ENCODE measurements at regions not wholly inside any gene's neighbourhood (a gene's known extent, or its start where the extent isn't known, plus 50 kb on each side); places are given as distances from the start of the nearest gene placed in this dataset.

DNA sequence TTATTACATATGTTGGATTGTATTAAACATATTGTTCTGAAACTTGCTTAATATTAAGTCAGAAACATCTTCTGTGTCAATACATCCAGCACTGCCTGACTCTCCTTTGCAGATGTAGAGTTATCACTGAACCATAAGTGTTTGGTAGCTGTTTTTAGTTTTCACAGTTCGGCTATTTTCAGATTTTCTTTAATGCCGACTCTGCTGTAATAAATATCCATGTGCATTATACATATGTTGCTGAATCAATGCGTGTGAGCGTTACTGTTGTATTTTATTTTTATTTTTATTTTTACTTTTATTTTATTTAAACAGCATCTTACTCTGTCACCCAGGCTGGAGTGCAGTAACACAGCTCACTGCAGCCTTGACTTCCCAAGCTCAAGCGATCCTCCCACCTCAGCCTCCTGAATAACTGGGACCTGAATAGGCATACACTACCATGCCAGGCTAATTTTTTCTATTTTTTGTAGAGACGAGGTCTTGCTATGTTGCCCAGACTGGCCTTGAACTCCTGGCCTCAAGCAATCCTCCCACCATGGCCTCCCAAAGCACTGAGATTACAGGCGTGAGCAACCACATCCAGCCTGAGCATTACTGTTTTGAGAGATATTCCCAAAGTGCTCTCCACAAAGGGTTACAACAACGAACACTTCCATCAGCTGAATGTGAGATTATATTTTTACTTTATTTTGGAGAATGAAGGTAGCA, 50.7 kb upstream of the NOCT start:
- no peak for DNase-seq (ENCODE audit: low spot score)

DNA sequence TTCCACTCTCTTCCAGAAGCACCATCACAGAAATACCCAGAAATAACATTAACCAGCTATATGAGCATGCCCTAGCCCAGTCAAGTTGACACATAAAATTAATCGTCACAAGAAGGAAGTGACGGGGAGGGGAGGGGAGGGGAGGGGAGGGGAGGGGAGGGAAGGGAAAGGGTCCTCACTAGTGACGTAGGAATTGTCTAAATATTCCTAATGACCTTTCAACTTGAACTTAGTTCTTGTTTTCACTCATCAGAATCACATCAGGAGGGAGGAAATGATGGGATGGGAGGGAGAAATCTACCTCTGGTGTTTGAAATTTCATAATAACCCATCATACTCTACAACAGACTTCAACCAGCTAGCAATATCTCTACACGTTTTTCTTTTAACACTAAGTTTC, 52.2 kb upstream of the NOCT start:
- no peak for DNase-seq (ENCODE audit: low spot score)

DNA sequence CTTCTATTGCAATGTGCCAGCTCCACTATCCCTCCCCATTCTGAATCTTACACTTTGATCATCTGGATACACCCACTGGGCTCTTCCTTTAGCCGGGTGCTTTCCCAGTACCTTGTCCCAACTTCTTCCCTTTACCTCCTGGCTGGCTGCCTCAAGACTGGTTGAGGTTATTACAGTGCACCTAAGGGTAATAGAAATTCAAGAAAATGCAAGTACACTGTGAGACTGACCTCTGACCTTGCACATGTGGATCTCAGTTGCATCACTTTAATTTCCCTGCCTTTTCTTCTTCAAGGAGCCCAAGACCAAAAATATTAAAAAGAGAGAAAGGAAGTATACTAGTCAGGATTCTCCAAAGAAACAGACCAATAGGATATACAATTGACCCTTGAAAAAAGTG, 53.9 kb upstream of the NOCT start:
- no peak for DNase-seq (ENCODE audit: low spot score)

DNA sequence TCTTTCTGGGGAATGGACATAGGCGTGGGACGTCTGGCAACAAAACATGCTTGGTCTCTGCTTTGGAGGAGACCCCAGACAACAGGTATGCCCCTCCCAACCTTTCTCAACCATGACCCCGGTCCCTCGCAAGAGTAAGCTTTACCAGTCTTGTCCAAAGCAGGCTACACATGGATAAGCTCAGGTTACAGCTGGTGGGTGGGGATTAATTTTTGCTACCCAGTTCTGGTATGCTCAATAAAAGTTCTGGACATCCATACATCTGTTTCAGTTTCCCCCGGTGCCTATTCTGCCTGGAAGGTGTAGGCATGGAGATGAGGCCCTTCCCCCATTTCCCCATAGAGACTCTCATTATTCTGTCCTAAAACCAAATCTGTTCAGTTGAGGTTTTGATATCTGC, 54.5 kb upstream of the NOCT start:
- DNase-seq (ENCODE audit: low spot score): no peak

DNA sequence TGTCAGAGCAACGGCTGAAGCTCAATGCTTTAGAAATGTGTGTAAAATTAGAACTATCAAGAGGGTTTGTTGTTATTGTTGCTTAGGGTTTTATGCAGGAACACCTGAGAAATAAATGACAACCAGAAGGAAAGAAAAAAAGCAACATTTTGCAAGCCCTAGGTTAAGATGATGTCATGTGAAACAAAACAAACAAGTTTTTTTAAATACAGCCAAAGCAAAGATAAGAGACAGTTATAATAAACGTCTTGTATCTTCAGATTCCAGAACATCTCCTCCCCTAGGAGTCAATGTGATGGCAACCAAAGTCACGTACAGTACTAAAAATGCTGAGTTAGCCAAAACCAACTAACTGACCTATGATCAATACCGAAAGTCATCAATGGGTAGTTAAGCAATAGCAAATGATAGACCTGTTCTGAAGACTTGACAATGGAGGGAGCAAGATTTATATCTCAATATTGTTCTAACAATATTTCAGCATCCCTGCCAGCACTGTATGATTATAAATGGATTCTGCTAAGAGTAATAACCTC, 55.3 kb upstream of the NOCT start:
- DNase-seq (ENCODE audit: low spot score): no peak

DNA sequence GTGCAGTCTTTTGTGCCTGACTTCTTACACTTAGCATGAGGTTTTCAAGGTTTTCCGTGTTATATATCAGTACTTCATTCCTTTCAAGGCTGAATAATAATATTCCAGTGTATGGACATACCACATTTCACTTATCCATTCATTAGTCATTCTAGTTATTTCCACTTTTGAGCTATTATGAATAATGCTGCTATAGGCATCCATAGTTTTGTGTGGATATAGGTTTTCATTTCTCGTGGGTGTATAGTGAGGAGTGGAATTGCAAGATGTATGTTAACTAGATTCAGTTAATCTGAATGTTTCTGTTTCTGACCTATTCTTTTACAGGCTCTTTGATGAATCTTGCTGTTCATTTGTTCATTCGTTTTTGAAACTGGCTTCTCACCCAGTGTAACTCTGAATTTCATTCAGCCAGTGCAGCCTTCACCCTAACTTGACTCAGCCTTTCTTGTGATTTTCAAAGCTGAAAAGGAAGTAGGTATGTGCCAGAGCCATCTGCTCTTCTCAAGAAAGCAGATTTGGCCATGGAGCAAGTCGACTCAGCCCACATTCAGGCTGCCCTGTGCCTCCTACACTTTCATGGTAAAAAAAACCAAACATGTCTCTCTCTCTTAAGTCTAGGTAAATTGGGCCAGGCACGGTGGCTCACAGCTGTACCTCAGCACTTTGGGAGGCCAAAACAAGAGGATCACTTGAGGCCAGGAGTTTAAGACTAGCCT, 56.3 kb upstream of the NOCT start:
- DNase-seq (ENCODE audit: low spot score): no peak

DNA sequence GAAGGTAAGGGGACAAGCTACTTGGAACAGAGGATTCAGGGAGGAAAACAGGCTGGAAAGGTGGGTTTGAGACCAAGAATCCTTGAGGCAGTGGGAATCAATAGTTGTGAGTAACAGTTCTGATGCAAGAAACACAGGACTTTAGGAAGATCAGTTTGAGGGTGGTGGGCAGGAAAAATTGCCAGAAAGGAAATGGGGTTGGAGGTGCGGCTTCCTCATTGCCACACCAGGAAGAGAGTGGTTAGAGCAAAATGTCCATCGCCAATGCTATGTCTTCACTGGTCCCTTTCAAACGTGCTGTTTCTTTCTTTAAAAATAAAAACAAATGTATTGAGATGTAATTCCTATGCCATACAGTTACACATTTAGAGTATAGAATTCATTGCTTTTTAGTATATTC, 57.1 kb upstream of the NOCT start:
- no peak for DNase-seq (ENCODE audit: low spot score)

DNA sequence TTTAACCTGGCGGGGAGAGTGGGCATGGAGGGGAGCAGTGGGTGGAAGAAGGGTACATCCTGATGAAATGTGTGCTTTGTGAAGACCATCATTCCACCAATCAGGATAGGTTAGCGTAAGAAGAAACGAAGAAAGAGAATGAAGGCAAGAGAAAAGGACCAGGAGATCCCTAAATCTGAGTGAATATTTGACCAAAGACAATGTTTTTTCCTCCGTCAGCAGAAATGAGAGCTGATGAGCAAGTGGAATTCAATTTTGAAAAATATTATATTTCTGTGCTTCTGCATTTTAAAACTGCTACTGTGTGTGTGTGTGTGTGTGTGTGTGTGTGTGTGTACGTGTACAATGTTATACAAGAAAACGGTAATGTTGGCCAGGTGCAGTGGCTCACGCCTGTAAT, 58.3 kb upstream of the NOCT start:
- DNase-seq (ENCODE audit: low spot score): no peak

DNA sequence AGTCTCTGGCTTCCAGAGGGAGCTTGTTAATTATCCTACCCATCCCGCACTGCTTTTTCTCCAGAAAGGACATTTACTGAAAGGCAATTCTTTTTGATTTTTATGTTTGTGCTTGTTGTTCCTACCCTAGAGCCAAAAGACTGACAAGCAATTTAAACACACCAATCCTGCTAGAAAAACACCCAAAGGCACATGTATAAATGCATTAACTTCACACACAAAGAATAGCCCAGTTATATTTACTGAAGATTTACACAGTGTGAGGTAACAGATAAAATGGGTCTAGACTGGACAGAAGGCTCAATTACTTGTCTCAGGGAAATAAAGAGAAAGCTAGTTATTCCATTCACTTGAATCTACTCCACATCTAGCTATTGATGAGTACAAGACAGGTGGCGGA, 61.2 kb upstream of the NOCT start:
- DNase-seq (ENCODE audit: low spot score): no peak

DNA sequence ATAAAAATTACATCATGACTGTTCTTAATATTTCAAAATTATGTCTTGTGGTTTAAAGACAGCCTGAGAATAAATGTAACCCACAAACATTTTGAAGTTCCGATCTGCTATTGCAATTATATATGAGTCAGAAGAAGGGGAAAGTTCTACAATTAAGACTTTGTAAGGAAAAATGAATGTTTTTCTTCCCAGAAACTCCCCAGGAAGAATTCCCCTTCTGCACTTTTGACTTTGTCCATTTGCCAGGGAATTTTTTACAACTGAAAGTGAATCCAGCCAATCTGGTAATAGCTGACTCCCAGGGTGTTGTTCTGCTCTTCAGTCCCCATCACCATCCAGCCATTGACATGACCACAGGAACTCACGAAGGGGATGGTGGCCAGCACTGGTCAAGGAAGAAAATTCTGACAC, 61.6 kb upstream of the NOCT start:
- DNase-seq (ENCODE audit: low spot score): no peak

DNA sequence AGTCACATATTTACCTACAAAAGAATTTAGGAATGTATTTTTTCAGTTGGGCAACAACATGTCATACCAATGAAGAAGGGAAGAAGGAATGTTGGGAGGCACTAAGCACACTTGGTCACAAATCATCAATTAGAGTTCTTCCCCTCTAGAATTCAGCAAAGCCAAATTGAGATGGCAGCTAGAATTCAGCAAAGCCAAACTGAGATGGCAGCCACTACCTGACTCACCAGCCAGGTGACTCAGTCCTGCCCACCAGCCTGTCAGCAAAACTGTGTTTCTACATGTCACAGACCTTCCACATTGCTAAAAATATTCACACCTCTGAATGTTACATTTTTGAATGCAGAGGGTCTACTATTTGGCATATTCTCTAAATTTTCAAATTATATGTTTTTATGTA, 63.2 kb upstream of the NOCT start:
- no peak for DNase-seq (ENCODE audit: low spot score)

DNA sequence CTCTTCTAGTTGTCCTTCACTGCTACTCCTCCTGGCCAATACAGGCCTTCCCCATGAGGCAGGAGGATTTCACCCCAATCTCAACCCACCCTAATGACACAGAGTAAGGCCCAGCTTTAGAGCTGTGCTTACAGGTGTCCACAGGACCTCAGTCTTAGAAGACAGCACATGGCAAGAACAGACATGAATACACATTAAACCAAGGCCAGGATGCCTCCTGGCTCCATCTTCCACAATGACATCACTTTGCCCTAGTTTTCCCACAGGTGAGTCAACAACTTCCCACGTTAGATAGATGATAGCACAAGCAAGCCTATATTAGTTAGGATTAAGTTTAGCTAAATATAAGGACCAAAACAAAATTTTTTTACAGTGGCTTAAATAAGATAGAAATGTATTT, 63.8 kb upstream of the NOCT start:
- DNase-seq (ENCODE audit: low spot score): no peak

DNA sequence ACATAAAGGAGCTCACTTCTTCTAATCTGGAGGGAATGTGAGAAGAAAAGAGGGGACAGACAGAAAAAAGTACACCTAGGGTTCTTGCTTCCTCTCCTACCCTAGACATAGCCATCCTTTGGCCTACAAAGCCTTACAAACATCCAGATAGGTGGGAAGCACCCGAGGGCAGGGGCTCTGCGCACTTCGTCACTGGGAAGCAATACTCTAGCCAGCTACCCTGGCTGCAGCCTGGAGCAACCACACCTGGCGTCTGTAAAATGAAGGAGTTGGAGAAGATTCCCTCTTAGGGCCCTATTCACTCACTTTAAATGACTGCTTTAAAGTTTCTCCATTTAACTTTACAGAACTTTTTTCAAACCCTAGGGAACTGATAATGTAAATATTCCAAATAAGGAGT, 65.7 kb upstream of the NOCT start:
- no peak for DNase-seq (ENCODE audit: low spot score)

DNA sequence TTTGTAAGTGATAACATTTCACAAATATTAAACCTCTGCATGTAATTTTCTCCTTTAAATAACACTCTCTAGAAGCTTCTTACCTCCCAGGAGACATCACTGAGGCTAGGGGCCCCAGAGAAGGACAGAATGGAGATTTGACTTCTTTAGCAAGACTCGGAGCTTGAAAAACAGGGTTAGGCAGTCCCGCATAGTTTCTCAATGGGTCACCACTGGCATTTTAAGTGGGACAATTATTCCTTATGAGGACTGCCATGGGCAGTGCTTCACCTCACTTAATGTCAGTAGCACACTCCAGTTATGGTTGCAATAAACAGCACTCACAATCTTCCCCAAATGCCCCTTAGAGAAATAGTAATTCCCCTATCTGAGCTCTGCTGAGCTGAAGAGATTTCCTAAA, 66.7 kb upstream of the NOCT start:
- DNase-seq (ENCODE audit: low spot score): no peak

DNA sequence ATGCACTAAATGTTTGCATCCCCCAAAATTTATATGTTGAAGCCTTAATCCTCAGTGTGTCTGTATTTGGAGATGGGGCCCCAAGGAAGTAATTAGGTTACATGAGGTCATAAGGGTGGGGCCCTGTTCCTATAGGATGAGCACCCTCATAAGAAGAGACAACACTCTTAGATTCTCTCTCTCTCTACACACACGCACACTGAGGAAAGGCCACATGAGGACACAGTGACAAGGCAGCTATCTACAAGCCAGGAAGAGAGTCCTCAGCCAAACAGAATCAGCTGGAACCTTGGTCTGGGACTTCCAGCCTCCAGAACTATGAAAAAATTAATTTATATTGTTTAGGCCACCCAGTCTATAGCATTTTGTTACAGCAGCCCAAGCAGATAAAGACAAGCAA, 69.3 kb upstream of the NOCT start:
- DNase-seq (ENCODE audit: low spot score): no peak

DNA sequence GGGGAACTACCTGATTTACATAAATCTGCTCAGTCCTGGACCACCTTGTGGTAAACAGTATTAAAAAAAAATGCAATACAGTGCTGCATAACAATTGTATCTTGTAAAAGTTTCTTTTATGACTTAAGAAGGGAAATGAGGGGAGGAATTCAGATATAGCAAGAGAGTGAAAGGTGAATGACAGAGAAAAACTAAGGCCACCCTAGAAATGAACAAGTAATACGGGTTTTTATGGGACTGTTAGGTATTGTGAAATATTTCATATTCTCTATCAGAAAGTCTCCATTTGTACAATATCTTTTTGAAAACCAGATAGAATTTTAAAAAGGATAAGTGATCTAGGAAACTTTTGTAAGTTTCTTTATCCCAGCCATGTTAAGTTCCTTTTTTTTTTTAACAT, 69.7 kb upstream of the NOCT start:
- no peak for DNase-seq (ENCODE audit: low spot score)

DNA sequence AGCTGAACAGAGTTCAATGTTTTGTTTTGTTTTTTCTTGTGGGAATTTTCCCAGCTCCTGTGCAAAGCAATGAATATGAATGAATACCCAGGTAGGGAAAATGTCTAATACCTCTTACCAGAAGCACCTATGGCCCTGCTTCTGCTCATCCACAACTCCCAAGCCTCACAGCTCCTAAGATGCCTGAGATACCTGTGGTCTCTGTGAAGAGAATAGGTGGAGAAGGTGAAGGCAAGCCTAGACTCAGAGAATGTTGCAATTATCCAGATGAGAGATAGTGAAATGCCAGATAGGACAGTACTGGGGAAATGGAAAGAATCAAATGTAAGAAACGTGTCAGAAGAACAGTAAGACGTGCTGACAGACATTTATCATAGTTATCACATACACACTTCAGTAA, 70.2 kb upstream of the NOCT start:
- DNase-seq (ENCODE audit: low spot score): no peak

DNA sequence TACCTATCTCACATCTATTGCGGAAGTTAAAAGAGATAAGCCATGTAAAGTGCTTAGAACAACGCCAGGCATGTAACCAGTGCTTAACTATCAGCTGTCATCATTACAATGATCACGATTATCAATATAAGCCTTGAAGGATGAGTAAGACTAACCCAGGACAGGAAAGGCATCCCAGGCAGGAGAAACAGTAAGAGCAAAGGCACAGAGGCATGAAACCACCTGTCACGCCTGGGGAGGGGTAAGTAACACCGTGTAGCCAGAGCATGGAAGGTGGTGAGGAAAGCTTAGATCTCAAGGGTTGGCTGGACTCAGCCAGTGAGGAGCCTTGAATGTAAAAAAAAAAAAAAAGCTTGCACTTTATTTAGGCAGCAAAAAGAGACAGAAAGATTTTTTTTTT, 71.7 kb upstream of the NOCT start:
- DNase-seq (ENCODE audit: low spot score): no peak

DNA sequence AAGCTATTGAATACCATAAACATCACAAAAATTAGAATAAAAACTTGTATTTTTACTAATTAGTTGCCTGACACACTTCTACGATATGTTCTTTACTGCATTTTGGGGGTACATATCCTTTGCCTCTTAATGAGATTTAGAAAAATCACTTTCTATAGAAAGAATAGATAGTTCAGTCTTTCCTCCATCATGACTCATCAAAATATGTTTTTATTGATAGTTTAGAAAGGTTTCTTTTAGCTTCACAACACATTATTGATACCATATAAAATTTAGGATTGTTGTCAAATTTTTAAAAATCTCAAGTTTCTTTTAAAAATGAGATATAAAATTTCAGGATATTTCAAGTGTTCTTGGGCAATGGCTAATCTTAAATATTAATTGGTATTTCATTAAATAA, 74.5 kb upstream of the NOCT start:
- no peak for DNase-seq (ENCODE audit: low spot score)

DNA sequence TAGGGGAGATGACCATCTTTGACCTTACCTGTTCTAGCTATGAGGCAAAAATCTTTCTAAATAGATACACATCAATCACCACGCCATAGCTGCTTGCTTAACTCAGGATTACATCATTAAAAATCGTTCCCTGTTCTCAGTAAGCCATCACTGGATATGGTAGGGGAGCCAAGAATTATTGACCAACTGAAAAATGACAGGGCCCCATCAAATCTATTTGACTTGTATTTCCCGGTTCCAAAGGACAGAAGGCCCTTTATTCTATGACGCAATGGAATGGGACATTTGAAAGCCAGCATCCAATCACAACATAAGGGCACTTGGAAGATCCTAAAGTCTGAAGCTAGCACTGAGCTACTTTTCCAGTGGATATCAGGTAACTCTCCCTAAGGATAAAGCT, 75.6 kb upstream of the NOCT start:
- no peak for DNase-seq (ENCODE audit: low spot score)

DNA sequence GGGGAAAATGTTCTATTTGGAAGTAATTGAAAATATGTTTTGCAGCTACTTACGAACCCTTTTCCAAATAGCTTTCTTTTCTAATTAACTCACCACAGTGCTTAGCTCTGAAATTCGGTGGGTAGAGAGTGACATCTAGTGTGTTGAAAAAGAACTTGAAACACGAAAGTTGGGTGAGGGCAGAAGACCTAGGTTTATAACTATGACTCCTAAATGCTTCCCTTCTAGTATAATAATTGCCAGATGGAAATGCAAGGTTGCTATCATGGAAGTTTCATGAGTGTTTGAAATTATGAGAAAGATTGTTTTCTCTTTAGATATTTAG, 77.3 kb upstream of the NOCT start:
- DNase-seq (ENCODE audit: low spot score): no peak

DNA sequence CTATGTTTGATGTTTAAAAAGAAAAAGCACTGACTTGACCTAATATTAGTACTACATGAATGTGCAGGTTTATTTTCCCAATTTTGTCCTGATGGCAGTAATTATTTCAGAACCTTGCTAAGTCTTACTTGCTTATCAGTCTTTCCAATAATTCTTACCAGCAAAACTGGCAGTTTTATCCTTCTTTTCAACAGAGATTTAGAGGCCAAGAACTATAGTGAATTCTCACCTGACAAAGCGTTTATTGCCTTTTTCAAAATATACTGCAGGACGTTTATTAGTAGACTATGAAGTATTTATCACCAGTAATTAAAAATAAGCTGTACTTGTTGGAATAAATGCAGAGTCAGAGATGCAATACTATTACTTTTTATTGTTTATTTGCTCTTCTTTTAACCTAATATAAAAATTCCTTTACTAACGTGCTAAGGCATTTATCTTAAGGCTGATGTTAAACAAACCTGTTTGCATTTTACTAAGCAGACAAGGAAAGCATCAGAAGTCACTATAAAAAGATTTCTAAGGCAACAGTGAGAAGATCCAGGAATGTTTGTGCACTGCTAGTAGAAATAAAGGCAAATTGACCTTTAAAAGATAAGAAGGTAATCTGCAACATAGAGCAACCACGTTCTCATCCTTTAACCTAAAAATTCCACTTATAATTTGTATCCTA, 80.3 kb upstream of the NOCT start:
- no peak for DNase-seq (ENCODE audit: low spot score)

DNA sequence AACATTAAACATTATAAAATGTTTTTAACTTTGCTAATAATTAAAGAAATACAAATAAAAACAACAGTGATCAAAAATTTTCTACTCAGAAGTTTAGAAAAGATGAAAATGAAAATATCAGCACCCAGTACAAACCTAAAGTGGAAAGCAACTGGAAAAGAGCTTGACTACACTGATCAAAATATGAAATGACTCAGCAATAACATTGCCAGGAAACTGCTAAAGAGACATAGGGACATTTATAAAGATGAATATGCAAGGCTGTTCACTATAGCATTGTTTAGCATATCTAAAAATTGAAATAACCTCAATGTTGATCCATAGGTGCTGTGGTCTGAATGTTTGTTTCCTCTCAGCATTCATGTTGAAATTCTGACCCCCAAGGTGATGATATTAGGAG, 88.5 kb upstream of the NOCT start:
- no peak for DNase-seq (ENCODE audit: low spot score)

All from mucosa of gallbladder (tissue), 1 donor.